H1 (cell line): ENCODE measurements at regions not wholly inside any gene's neighbourhood (a gene's known extent, or its start where the extent isn't known, plus 50 kb on each side); places are given as distances from the start of the nearest gene placed in this dataset.

Experiments used
- ATF2 ChIP-seq: IDR thresholded peaks from 2 replicates; pipeline ENCODE4 v1.6.1; 2012; ENCODE audit warnings: low read length, inconsistent platforms
- E2F6 ChIP-seq: IDR thresholded peaks from 2 replicates; pipeline ENCODE4 v1.6.1; 2012; ENCODE audit warnings: inconsistent platforms
- SP1 ChIP-seq: IDR thresholded peaks from 2 replicates; pipeline ENCODE4 v1.6.1; 2011; ENCODE audit warnings: low read depth, low read length

GRCh38 chr6:2514965-2515543 is 235.7 kb downstream of the MYLK4 start (continued):
- TF ChIP-seq E2F6 (no peak), SP1 (no peak), ATF2 (no peak)
